Lower leg skin (tissue), 3 donors: ENCODE measurements at regions not wholly inside any gene's neighbourhood (a gene's known extent, or its start where the extent isn't known, plus 50 kb on each side); places are given as distances from the start of the nearest gene placed in this dataset.

ENCODE experiments used
- CTCF ChIP-seq, 3 donors: fragments of 450-650 bp; IDR thresholded peaks; one replicate each; pipeline ENCODE4 v1.5.1; 2016; ENCODE audit warnings: antibody characterized with exemption in 3 of 3, mild to moderate bottlenecking in 3 of 3, moderate library complexity in 2 of 3
- POLR2A ChIP-seq, 2 donors: fragments of 450-650 bp; IDR thresholded peaks; one replicate each; pipeline ENCODE4 v1.6.1; 2016 to 2017; ENCODE audit warnings: antibody characterized with exemption in 2 of 2, mild to moderate bottlenecking in 1 of 2, moderate library complexity in 1 of 2

- TF ChIP-seq CTCF (IDR thresholded peaks at IDR 0.05) (no peak), POLR2A (IDR thresholded peaks at IDR 0.05) (no peak)
These were observed 374.7 kb downstream of the C12orf75 start for GRCh38 chr12:105705235-105705634.
